Neuronal stem cell (in vitro differentiated cells): ENCODE measurements at regions not wholly inside any gene's neighbourhood (a gene's known extent, or its start where the extent isn't known, plus 50 kb on each side); places are given as distances from the start of the nearest gene placed in this dataset.

ENCODE experiments used
- DNase-seq: peaks from one replicate; pipeline ENCODE4 v3.0.0-alpha.2; 2013; ENCODE audit warnings: low spot score
- H2AFZ ChIP-seq: one replicate; pipeline ENCODE4 v1.6.1; 2013; ENCODE audit warnings: mild to moderate bottlenecking, low read length, inconsistent platforms
- H2AK5ac ChIP-seq: 2 replicates; pipeline ENCODE4 v1.6.1; 2013; ENCODE audit warnings: low read depth, mild to moderate bottlenecking, inconsistent platforms, low read length, moderate library complexity, mixed read lengths
- H2BK120ac ChIP-seq: 2 replicates; pipeline ENCODE4 v1.6.1; 2013; ENCODE audit warnings: low read depth, mild to moderate bottlenecking, inconsistent platforms, low read length, moderate library complexity, mixed read lengths
- H2BK12ac ChIP-seq: one replicate; pipeline ENCODE4 v1.6.1; 2013; ENCODE audit warnings: low read length, inconsistent platforms
- H2BK15ac ChIP-seq: 2 replicates; pipeline ENCODE4 v1.6.1; 2013; ENCODE audit warnings: mild to moderate bottlenecking, low read length, inconsistent platforms, mixed read lengths
- H2BK5ac ChIP-seq: one replicate; pipeline ENCODE4 v1.6.1; 2013; ENCODE audit warnings: inconsistent platforms, mild to moderate bottlenecking, low read length, moderate library complexity
- H3K14ac ChIP-seq: one replicate; pipeline ENCODE4 v1.6.1; 2013; ENCODE audit warnings: low read length, inconsistent platforms
- H3K18ac ChIP-seq: 2 replicates; pipeline ENCODE4 v1.6.1; 2013; ENCODE audit warnings: low read length, inconsistent platforms
- H3K23ac ChIP-seq: 2 replicates; pipeline ENCODE4 v1.6.1; 2013; ENCODE audit warnings: low read depth, mild to moderate bottlenecking, mixed read lengths, low read length, inconsistent platforms; ENCODE audit not compliant: poor library complexity
- H3K27ac ChIP-seq: replicated peaks from 3 replicates; pipeline ENCODE4 v1.5.1; 2013; ENCODE audit warnings: low read length, inconsistent platforms
- H3K27me3 ChIP-seq, 3 experiments: 2 replicates each; pipeline ENCODE4 v1.6.1; 2013; ENCODE audit warnings: low read length in 3 of 3, mild to moderate bottlenecking in 2 of 3, inconsistent platforms in 1 of 3, low read depth in 1 of 3, mixed read lengths in 1 of 3, moderate library complexity in 1 of 3; ENCODE audit not compliant: control insufficient read depth in 3 of 3, insufficient read depth in 3 of 3
- H3K36me3 ChIP-seq, 2 donors: replicated peaks in 1 of 2; 2 replicates each; pipeline ENCODE4 v1.6.1; 2013; ENCODE audit warnings: low read length in 2 of 2; ENCODE audit not compliant: control insufficient read depth in 2 of 2, insufficient read depth in 2 of 2
- H3K4ac ChIP-seq: 2 replicates; pipeline ENCODE4 v1.6.1; 2013; ENCODE audit warnings: inconsistent platforms, mild to moderate bottlenecking, low read length, moderate library complexity
- H3K4me1 ChIP-seq, 2 donors: 1 replicate in 1 of 2; 2 replicates in 1 of 2; pipeline ENCODE4 v1.6.1; 2013; ENCODE audit warnings: low read length in 2 of 2, low read depth in 1 of 2; ENCODE audit not compliant: control insufficient read depth in 2 of 2, insufficient read depth in 1 of 2
- H3K4me2 ChIP-seq: one replicate; pipeline ENCODE4 v1.6.1; 2013; ENCODE audit warnings: mild to moderate bottlenecking, low read length, inconsistent platforms; ENCODE audit not compliant: insufficient read depth, poor library complexity, severe bottlenecking
- H3K4me3 ChIP-seq, 2 donors: 2 replicates each; pipeline ENCODE4 v1.5.1; 2013; ENCODE audit warnings: low read length in 2 of 2, mild to moderate bottlenecking in 2 of 2, inconsistent platforms in 1 of 2, moderate library complexity in 1 of 2
- H3K79me1 ChIP-seq: one replicate; pipeline ENCODE4 v1.6.1; 2013; ENCODE audit warnings: low read depth, mild to moderate bottlenecking, inconsistent platforms, low read length, moderate library complexity
- H3K9ac ChIP-seq: one replicate; pipeline ENCODE4 v1.6.1; 2013; ENCODE audit warnings: mild to moderate bottlenecking, low read depth, low read length, inconsistent platforms; ENCODE audit not compliant: poor library complexity
- H3K9me3 ChIP-seq, 2 donors: replicated peaks in 1 of 2; 2 replicates each; pipeline versions ENCODE3 to v1.6.1; 2013; ENCODE audit warnings: low read length in 2 of 2, mild to moderate bottlenecking in 2 of 2, inconsistent platforms in 1 of 2, low read depth in 1 of 2, mixed read lengths in 1 of 2, moderate library complexity in 1 of 2; ENCODE audit not compliant: control insufficient read depth in 2 of 2, insufficient read depth in 1 of 2
- H4K8ac ChIP-seq: one replicate; pipeline ENCODE4 v1.6.1; 2013; ENCODE audit warnings: low read depth, mild to moderate bottlenecking, inconsistent platforms, low read length, moderate library complexity
- H4K91ac ChIP-seq: one replicate; pipeline ENCODE4 v1.6.1; 2013; ENCODE audit warnings: low read length, low read depth, mild to moderate bottlenecking, inconsistent platforms; ENCODE audit not compliant: poor library complexity
- WGBS, 2 donors: extraction: QIAGEN DNeasy Blood & Tissue Kit; methylation state at CpG; one replicate each; pipeline ENCODE4 v1.1.7; 2013; ENCODE audit warnings: missing lambda C conversion rate in 2 of 2, mixed read lengths in 1 of 2; ENCODE audit not compliant: insufficient read length in 2 of 2, insufficient replicate concordance in 1 of 2; ENCODE audit errors: extremely low coverage in 2 of 2; 5-methylcytosine and 5-hydroxymethylcytosine counted together

- H3K4me1 ChIP-seq: no peaks in the 10 kb centered on the region
Observed at GRCh38 chr18:54765636-54766375, 62.5 kb upstream of the RAB27B start.

GRCh38 chr18:54766634-54767033 lies 61.6 kb upstream of the RAB27B start:
- Histone ChIP-seq H2BK12ac (no peak overlapping the region), H3K79me1 (no peaks in the 10 kb centered on the region), H4K91ac (no peak overlapping the region), H2BK5ac (no peak overlapping the region), H4K8ac (no peak overlapping the region), H3K4ac (no peak overlapping the region), H3K23ac (no peak overlapping the region), H3K4me2 (no peak overlapping the region), H3K27me3 (no peaks in the 10 kb centered on the region), H3K4me3 (no peak overlapping the region), H2AK5ac (no peak overlapping the region), H3K18ac (no peak overlapping the region), H3K9me3 (no peaks in the 10 kb centered on the region), H3K4me1 (no peaks in the 10 kb centered on the region), H3K14ac (no peak overlapping the region), H3K27ac (no peak overlapping the region), H3K9ac (no peak overlapping the region), H2AFZ (no peak overlapping the region), H3K36me3 (no peaks in the 10 kb centered on the region), H2BK15ac (no peak overlapping the region), H2BK120ac (no peak overlapping the region)
- DNase-seq: no peak
- WGBS, 2 donors: no CpG with 5 or more reads among the region's 1 CpG

More at GRCh38 chr18:54765636-54766375, 62.5 kb upstream of the RAB27B start:
- no peak overlapping the region for H2BK12ac ChIP-seq
- H2BK5ac ChIP-seq: no peak overlapping the region
- H3K36me3 ChIP-seq: no peaks in the 10 kb centered on the region
- H3K9ac ChIP-seq: no peak overlapping the region
- no peaks in the 10 kb centered on the region for H3K27me3 ChIP-seq
- H3K23ac ChIP-seq: no peak overlapping the region
- H4K91ac ChIP-seq: no peak overlapping the region
- H4K8ac ChIP-seq: no peak overlapping the region
- no peak overlapping the region for H2AFZ ChIP-seq
- H3K27ac ChIP-seq: no peak overlapping the region
- H3K4me3 ChIP-seq: no peak overlapping the region
- H2BK15ac ChIP-seq: no peak overlapping the region
- no CpG with 5 or more reads among the region's 3 CpGs for WGBS, 2 donors
- H2AK5ac ChIP-seq: no peak overlapping the region
- no peak for DNase-seq
- no peak overlapping the region for H3K4ac ChIP-seq
- H3K18ac ChIP-seq: no peak overlapping the region
- no peak overlapping the region for H3K14ac ChIP-seq
- H3K9me3 ChIP-seq: no peaks in the 10 kb centered on the region
- H3K79me1 ChIP-seq: no peaks in the 10 kb centered on the region
- no peak overlapping the region for H2BK120ac ChIP-seq
- H3K4me2 ChIP-seq: no peak overlapping the region

- no peak overlapping the region for H3K23ac ChIP-seq
Observed at GRCh38 chr18:54767098-54767497, 61.2 kb upstream of the RAB27B start.

GRCh38 chr18:54769526-54770464 lies 58.5 kb upstream of the RAB27B start:
- Histone ChIP-seq H2AFZ (no peak overlapping the region), H3K23ac (no peak overlapping the region), H3K79me1 (no peaks in the 10 kb centered on the region), H4K8ac (no peak overlapping the region), H3K27ac (no peak overlapping the region), H3K4me1 (no peaks in the 10 kb centered on the region), H3K9me3 (no peaks in the 10 kb centered on the region), H2BK5ac (no peak overlapping the region), H2BK15ac (no peak overlapping the region), H2BK120ac (no peak overlapping the region), H2AK5ac (no peak overlapping the region), H3K4me2 (no peak overlapping the region), H3K14ac (no peak overlapping the region), H3K4ac (no peak overlapping the region), H3K36me3 (no peaks in the 10 kb centered on the region), H3K18ac (no peak overlapping the region), H2BK12ac (no peak overlapping the region), H4K91ac (no peak overlapping the region), H3K9ac (no peak overlapping the region), H3K4me3 (no peak overlapping the region), H3K27me3 (no peaks in the 10 kb centered on the region)
- no peak for DNase-seq
- no CpG with 5 or more reads among the region's 4 CpGs for whole genome bisulfite sequencing, 2 donors

More at GRCh38 chr18:54767098-54767497, 61.2 kb upstream of the RAB27B start:
- H2BK5ac ChIP-seq: no peak overlapping the region
- no peak overlapping the region for H2BK12ac ChIP-seq
- no peaks in the 10 kb centered on the region for H3K36me3 ChIP-seq
- H2BK15ac ChIP-seq: no peak overlapping the region
- H3K4ac ChIP-seq: no peak overlapping the region
- no peak overlapping the region for H3K27ac ChIP-seq
- no peak overlapping the region for H3K9ac ChIP-seq
- H3K4me1 ChIP-seq: no peaks in the 10 kb centered on the region
- no peak overlapping the region for H3K4me2 ChIP-seq
- no peak overlapping the region for H3K14ac ChIP-seq
- no peak overlapping the region for H3K18ac ChIP-seq
- H2AK5ac ChIP-seq: no peak overlapping the region
- H4K8ac ChIP-seq: no peak overlapping the region
- no peak overlapping the region for H3K4me3 ChIP-seq
- no peak overlapping the region for H2AFZ ChIP-seq
- no peak overlapping the region for H2BK120ac ChIP-seq
- H3K79me1 ChIP-seq: no peaks in the 10 kb centered on the region
- H4K91ac ChIP-seq: no peak overlapping the region
- no peaks in the 10 kb centered on the region for H3K9me3 ChIP-seq
- WGBS, 2 donors: no CpG with 5 or more reads among the region's 1 CpG
- no peaks in the 10 kb centered on the region for H3K27me3 ChIP-seq
- no peak for DNase-seq
